ENCODE measurements at regions not wholly inside any gene's neighbourhood (a gene's known extent, or its start where the extent isn't known, plus 50 kb on each side); places are given as distances from the start of the nearest gene placed in this dataset.

- TF ChIP-seq EZH2 (IDR thresholded peaks at IDR 0.05; ENCODE audit: insufficient read depth, poor library complexity, severe bottlenecking) (no peak), EZH2phosphoT487 (IDR thresholded peaks at IDR 0.05; ENCODE audit: insufficient read depth, low read depth) (no peak)
Measured at GRCh38 chr2:221642447-221642846, 70.3 kb upstream of the EPHA4 start.
